GM12878 (cell line): ENCODE measurements at regions not wholly inside any gene's neighbourhood (a gene's known extent, or its start where the extent isn't known, plus 50 kb on each side); places are given as distances from the start of the nearest gene placed in this dataset.

Experiments used
- ATAC-seq: fragments of 200-7000 bp; cut with Tn5 transposase; 3 replicates; pipeline ENCODE4 v1.9.1; 2020; ENCODE audit warnings: mild to moderate bottlenecking, moderate library complexity
- BruUV-seq: library from RNA; stranded (reverse); fragments of 400-500 nt; replicated peaks from 2 replicates; lab custom pipeline; 2021; lab: Mats Ljungman, UMichigan
- CTCF ChIA-PET: fragments of 300-600 bp; sonication (Branson Sonifier 250); formaldehyde crosslinking; extraction: SDS; loops from one replicate; lab custom pipeline; 2021; ENCODE audit warnings: inconsistent platforms; lab: Yijun Ruan, JAX
- POLR2A ChIA-PET: fragments of 350-600 bp; formaldehyde crosslinking; extraction: SDS; loops from one replicate; lab custom pipeline; 2021; ENCODE audit warnings: inconsistent platforms; lab: Charles Lee
- RAD21 ChIA-PET: fragments of 300-600 bp; sonication (Branson Sonifier 250); formaldehyde crosslinking; loops from one replicate; lab custom pipeline; 2023; ENCODE audit warnings: antibody characterized with exemption; ENCODE audit not compliant: unreplicated experiment; lab: Charles Lee
- SMC1A ChIA-PET: fragments of 300-600 bp; sonication (Branson Sonifier 250); formaldehyde crosslinking; loops from one replicate; lab custom pipeline; 2023; ENCODE audit not compliant: unreplicated experiment, uncharacterized antibody; lab: Charles Lee
- DNase-seq: peaks from one replicate; pipeline ENCODE4 v3.0.0-alpha.2; 2011; ENCODE audit warnings: low read depth, low spot score
- FAIRE-seq: peaks from 3 replicates; lab custom pipeline; 2011; peaks lifted over from hg19 to GRCh38; lab: Jason Lieb, UNC
- H2AFZ ChIP-seq: 2 replicates; pipeline ENCODE4 v1.6.0; 2011; ENCODE audit warnings: low read depth, low read length, control low read depth; ENCODE audit not compliant: control insufficient read depth
- H3K27ac ChIP-seq: 2 replicates; pipeline ENCODE4 v1.5.1; 2011; ENCODE audit warnings: control low read depth; ENCODE audit not compliant: control insufficient read depth, insufficient read depth
- H3K27me3 ChIP-seq, 2 experiments: replicated peaks in 1 of 2; 2 replicates each; pipeline versions ENCODE4 v1.6.0 to v1.6.1; 2011; ENCODE audit warnings: low read length in 1 of 2; ENCODE audit not compliant: control insufficient read depth in 2 of 2, insufficient read depth in 2 of 2
- H3K36me3 ChIP-seq, 2 experiments: 2 replicates each; pipeline ENCODE4 v1.5.1; 2011; ENCODE audit warnings: low read length in 1 of 2; ENCODE audit not compliant: control insufficient read depth in 2 of 2, insufficient read depth in 2 of 2
- H3K4me1 ChIP-seq: 2 replicates; pipeline ENCODE4 v1.6.1; 2011; ENCODE audit warnings: mild to moderate bottlenecking, low read length, moderate library complexity, mixed read lengths; ENCODE audit not compliant: control insufficient read depth, insufficient read depth
- H3K4me2 ChIP-seq: 2 replicates; pipeline ENCODE4 v1.6.0; 2011; ENCODE audit warnings: control low read depth; ENCODE audit not compliant: control insufficient read depth, insufficient read depth
- H3K4me3 ChIP-seq: fragments of 200-600 bp; sonication (generic); 2 replicates; pipeline ENCODE4 v1.5.1; 2016
- H3K79me2 ChIP-seq: 2 replicates; pipeline ENCODE4 v1.6.0; 2011; ENCODE audit warnings: low read length; ENCODE audit not compliant: control insufficient read depth, insufficient read depth
- H3K9ac ChIP-seq: 2 replicates; pipeline ENCODE4 v1.8.0; 2011; ENCODE audit warnings: low read length, control low read depth, mixed read lengths; ENCODE audit not compliant: control insufficient read depth, insufficient read depth
- H3K9me3 ChIP-seq: replicated peaks from 3 replicates; pipeline ENCODE4 v1.5.1; 2011; ENCODE audit warnings: mild to moderate bottlenecking, low read length; ENCODE audit not compliant: control insufficient read depth, insufficient read depth
- H4K20me1 ChIP-seq: 2 replicates; pipeline ENCODE4 v1.6.0; 2011; ENCODE audit not compliant: control insufficient read depth, insufficient read depth
- ASH2L ChIP-seq: fragments of 300-600, 200-600 bp; sonication (generic); IDR thresholded peaks from 2 replicates; pipeline ENCODE4 v1.6.1; 2017; ENCODE audit warnings: low read depth, mild to moderate bottlenecking, borderline replicate concordance
- ATF2 ChIP-seq: IDR thresholded peaks from 2 replicates; pipeline ENCODE4 v1.6.1; 2012; ENCODE audit warnings: low read length, inconsistent platforms
- CTCF ChIP-seq, 3 experiments: IDR thresholded peaks in 2 of 3; conservative IDR thresholded peaks in 1 of 3; 2 replicates each; pipeline ENCODE4 v1.5.1; 2011; ENCODE audit warnings: low read depth in 3 of 3, low read length in 3 of 3, mild to moderate bottlenecking in 3 of 3, control low read depth in 2 of 3, moderate library complexity in 2 of 3, inconsistent platforms in 1 of 3, mixed read lengths in 1 of 3; ENCODE audit not compliant: control insufficient read depth in 2 of 3, insufficient read depth in 1 of 3; ENCODE audit errors: extremely low read depth in 1 of 3
- EED ChIP-seq: sonication (generic); IDR thresholded peaks from 2 replicates; pipeline ENCODE4 v1.6.1; 2016; ENCODE audit warnings: antibody characterized with exemption, low read depth
- HSF1 ChIP-seq: fragments of 150-350 bp; IDR thresholded peaks from 2 replicates; pipeline ENCODE4 v1.6.1; 2014; ENCODE audit warnings: mild to moderate bottlenecking, low read depth, low read length
- KLF5 ChIP-seq: fragments of 450-650 bp; IDR thresholded peaks from 2 replicates; pipeline ENCODE4 v1.6.1; 2014; ENCODE audit warnings: mild to moderate bottlenecking; ENCODE audit not compliant: partially characterized antibody
- MXI1 ChIP-seq: fragments of 150-350 bp; IDR thresholded peaks from 2 replicates; pipeline ENCODE4 v1.6.1; 2011; ENCODE audit warnings: low read depth, mild to moderate bottlenecking, inconsistent platforms, low read length, improper control_type of control experiment
- NFIC ChIP-seq: IDR thresholded peaks from 2 replicates; pipeline ENCODE4 v1.6.1; 2012; ENCODE audit warnings: low read depth, mild to moderate bottlenecking, inconsistent platforms, low read length, moderate library complexity
- PBX3 ChIP-seq: IDR thresholded peaks from 2 replicates; pipeline ENCODE4 v1.6.1; 2011; ENCODE audit warnings: mild to moderate bottlenecking, low read depth, low read length, moderate library complexity; ENCODE audit not compliant: insufficient replicate concordance
- PML ChIP-seq: IDR thresholded peaks from 2 replicates; pipeline ENCODE4 v1.6.1; 2012; ENCODE audit warnings: low read length, inconsistent platforms
- TBL1XR1 ChIP-seq: IDR thresholded peaks from 2 replicates; pipeline ENCODE4 v1.6.1; 2012; ENCODE audit warnings: low read depth, low read length, improper control_type of control experiment
- ZNF622 ChIP-seq: fragments of 450-650 bp; IDR thresholded peaks from 2 replicates; pipeline ENCODE4 v1.6.1; 2017; ENCODE audit warnings: mild to moderate bottlenecking, inconsistent platforms
- WGBS: methylation state at CpG from one replicate; pipeline ENCODE4 v1.1.6; 2016; ENCODE audit warnings: low lambda C conversion rate; ENCODE audit not compliant: insufficient replicate concordance, insufficient coverage; ENCODE audit errors: missing lambda C conversion rate; 5-methylcytosine and 5-hydroxymethylcytosine counted together
- in situ Hi-C: fragments of 300-500 bp; cut with MboI; formaldehyde crosslinking; loops from 9 replicates; pipeline ENCODE4 v1.14.3; 2018; ENCODE audit warnings: mixed read lengths
- intact Hi-C: fragments of 100-400 bp; cut with micrococcal nuclease; formaldehyde crosslinking; loops from one replicate; pipeline ENCODE4 v1.14.2; 2022; ENCODE audit not compliant: unreplicated experiment

GRCh38 chr9:11328326-11328725 lies 715.5 kb upstream of the PTPRD start:
- ChIA-PET RAD21 (no interaction called here), CTCF (no interaction called here), POLR2A (no interaction called here), SMC1A (no interaction called here)
- Histone ChIP-seq H3K9ac (no peak overlapping the region), H3K9me3 (no peaks in the 10 kb centered on the region), H4K20me1 (no peaks in the 10 kb centered on the region), H3K79me2 (no peaks in the 10 kb centered on the region), H3K36me3 (no peaks in the 10 kb centered on the region), H3K4me3 (no peak overlapping the region), H3K4me2 (no peak overlapping the region), H3K27ac (no peak overlapping the region), H2AFZ (no peak overlapping the region), H3K27me3 (no peaks in the 10 kb centered on the region), H3K4me1 (no peaks in the 10 kb centered on the region)
- FAIRE-seq (no peak), DNase-seq (no peak), ATAC-seq (no peak)
- no TSS peak for BruUV-seq
- WGBS: 24% methylated on average over 6 of the region's 6 CpGs
- intact Hi-C loops: no loop called here
- in situ Hi-C loops: no loop called here
- TF ChIP-seq CTCF (IDR thresholded peaks at IDR 0.05 in 2 of 3, conservative IDR thresholded peaks at IDR 0.05 in 1 of 3; ENCODE audit: control insufficient read depth in 2 of 3, extremely low read depth in 1 of 3, insufficient read depth in 1 of 3, low read depth in 3 of 3, low read length in 3 of 3): no peak
- no peak for TF ChIP-seq HSF1
- no peak for TF ChIP-seq EED
- TF ChIP-seq ATF2: no peak
- no peak for TF ChIP-seq MXI1
- TF ChIP-seq ZNF622: no peak
- no peak for TF ChIP-seq ASH2L
- no peak for TF ChIP-seq KLF5
- TF ChIP-seq PBX3: no peak
- no peak for TF ChIP-seq NFIC
- no peak for TF ChIP-seq PML
- TF ChIP-seq TBL1XR1: no peak
- TF ChIP-seq, all 136 proteins: peak for 0
